ENCODE measurements at regions not wholly inside any gene's neighbourhood (a gene's known extent, or its start where the extent isn't known, plus 50 kb on each side); places are given as distances from the start of the nearest gene placed in this dataset.
A peak's percentile ranks its signal among the peaks of the same experiment; 100 is the strongest.
"Not testable (repeated sequence)": the region's sequence is repeated elsewhere in the genome, so short reads cannot be mapped to it uniquely, and the experiment has no call there.

DNA sequence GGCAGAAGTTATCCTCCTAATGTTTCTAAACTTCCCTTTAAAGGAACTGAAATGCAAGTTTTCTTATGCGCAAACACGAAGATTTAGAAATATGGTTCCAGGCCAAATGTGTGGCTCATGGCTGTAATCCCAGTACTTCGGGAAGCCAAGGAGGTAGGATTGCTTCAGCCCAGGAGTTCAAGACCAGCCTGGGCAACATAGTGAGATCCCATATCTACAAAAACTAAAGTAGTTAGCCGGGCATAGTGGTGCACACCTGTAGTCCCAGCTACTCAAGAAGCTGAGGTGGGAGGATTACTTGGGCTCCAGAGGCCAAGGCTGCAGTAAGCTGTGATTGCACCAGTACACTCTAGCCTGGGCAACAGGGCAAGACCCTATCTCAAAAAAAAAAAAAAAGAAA is 95.8 kb upstream of the SCAF8 start:
- ATAC-seq, result no peak

- ATAC-seq, result no peak
These were observed 94.8 kb upstream of the SCAF8 start for GRCh38 chr6:154638369-154638768.

- ATAC-seq, result not testable (repeated sequence)
These were observed 94.0 kb upstream of the SCAF8 start for GRCh38 chr6:154639196-154639595.

- no peak for ATAC-seq
These were observed 84.9 kb upstream of the SCAF8 start for GRCh38 chr6:154648188-154648887.

DNA sequence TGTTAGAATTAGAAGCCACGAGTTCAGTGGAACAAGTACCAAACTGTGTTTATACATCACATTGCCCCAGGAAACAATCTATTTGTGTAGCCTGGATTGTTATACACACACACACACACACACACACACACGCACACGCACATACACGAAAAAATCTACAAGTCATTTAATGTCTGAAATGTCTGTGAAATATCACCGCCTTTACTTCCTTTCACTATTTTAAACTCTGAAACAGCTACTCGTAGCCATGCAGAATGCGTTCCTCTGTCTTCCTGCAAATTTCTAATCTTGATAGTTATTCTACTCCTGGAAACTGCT is 84.4 kb upstream of the SCAF8 start:
- ATAC-seq, result no peak

DNA sequence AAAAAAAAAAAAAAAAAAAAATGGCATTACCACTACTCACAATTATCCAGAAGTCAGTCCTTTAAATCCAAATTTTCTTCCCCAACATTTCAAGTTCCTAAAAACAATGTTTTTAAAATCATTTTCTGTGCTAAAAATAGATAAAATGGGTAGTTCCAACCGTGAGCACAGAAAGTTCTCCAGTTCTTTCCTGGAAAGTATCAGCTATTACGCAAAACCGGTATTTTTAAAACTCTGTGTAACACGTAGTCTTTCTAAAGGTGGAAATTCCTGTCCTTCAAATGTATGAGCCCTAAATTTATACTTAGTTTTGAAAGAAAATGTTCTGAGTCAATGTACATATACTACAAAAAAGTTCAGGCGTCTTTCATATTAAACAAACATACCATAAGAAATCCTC is 83.5 kb upstream of the SCAF8 start:
- ATAC-seq, result peak; percentile 18

DNA sequence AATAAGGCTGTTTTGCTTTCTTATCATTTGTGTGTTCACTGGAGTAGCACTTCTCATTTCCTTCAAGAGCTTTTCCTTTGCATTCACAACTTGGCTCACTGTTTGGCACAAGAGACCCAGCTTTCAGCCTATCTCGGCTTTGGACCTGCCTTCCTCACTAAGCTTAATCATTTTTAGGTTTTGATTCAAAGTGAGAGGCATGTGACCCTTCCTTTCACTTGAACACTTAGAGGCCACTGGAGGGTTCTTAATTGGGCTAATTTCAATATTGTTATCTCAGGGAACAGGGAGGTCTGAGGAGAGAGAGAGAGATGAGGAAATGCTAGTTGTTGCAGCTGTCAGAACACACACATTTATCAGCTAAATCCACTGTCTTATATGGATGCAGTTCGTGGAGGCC is 82.9 kb upstream of the SCAF8 start:
- no peak for ATAC-seq

DNA sequence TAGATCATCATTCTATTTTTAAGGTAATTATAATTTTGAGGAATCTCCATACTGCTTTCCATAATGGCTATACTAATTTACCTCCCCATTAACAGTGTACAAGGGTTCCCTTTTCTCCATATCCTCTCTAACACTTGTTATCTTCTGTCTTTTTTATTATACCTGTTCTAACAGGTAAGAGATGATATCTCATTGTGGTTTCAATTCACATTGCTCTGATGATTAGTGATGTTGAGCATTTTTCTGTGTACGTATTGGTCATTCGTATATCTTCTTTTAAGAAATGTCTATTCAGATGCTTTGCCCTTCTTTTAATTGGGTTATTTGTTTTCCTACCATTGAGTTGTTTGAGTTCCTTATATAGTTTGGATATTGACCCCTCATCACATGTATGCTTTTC is 81.6 kb upstream of the SCAF8 start:
- ATAC-seq, result no peak

DNA sequence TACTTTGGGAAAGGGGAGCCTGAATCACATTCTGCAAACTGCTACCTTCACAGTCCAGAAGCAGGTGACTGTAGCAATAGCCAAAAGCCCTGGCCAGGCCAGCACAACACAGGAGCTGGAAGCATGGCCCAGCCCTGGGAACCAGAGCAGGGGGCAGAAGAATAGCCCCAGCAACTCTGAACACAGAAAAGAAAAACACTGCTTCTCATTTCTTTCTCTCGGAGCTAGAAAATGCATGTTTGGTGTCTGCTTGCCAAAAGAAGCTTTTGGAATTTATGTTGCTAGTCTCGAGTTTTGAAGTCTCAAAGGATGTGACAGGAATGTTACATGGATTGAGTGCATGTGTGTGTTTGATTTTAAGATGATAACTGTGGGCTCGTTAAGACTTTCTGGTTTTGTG is 79.8 kb upstream of the SCAF8 start:
- no peak for ATAC-seq

GRCh38 chr6:154653853-154654252 is 79.4 kb upstream of the SCAF8 start:
- ATAC-seq, result peak; percentile 95

GRCh38 chr6:154656660-154657059 is 76.6 kb upstream of the SCAF8 start:
- ATAC-seq, result no peak

DNA sequence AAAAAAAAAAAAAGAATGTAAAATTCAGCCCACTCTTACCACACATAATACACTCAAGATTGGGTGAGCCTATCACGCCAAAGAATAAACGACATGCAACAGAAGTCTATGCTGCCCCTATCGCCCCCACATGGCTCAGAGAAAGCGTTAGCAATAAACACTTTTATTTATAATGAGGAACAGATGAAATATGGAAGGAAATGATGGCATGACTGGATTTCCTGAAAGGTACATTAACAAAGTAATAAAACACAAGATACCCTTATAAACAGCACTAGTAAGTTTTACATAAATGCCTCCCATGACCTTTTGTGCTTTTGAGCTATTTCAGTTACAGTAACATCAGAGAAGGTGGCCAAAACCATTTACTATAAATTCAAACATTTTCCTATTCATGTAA is 71.4 kb upstream of the SCAF8 start:
- no peak for ATAC-seq

- no peak for ATAC-seq
These were observed 68.9 kb upstream of the SCAF8 start for GRCh38 chr6:154664287-154664686.

- ATAC-seq, result no peak
These were observed 65.1 kb upstream of the SCAF8 start for GRCh38 chr6:154668156-154668555.

- no peak for ATAC-seq
These were observed 61.1 kb upstream of the SCAF8 start for GRCh38 chr6:154672086-154672485.

- no peak for ATAC-seq
These were observed 59.3 kb upstream of the SCAF8 start for GRCh38 chr6:154673919-154674318.

DNA sequence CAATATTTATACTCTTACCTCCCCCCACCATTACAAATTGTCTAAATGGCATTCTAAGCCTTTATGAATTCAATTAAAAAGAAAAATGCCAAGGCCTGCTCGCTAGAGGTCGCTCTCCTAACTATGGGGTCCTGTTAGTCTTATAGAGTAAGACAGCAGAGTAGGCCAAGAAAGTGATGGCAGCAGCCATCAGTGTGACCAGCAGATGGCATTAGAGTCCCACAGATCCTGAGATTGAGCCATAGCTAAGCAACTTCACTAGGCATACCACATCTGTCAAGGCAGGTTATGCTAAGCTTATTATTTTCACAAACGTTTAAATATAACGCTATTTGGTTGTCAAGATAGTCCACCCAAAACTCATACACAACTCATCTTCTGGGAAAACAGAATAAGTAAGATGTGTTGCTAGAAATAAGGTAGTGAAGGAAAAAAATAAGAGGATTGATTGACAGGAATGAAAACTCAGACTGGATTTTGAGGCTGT is 57.6 kb upstream of the SCAF8 start:
- peak; percentile 100 for ATAC-seq

DNA sequence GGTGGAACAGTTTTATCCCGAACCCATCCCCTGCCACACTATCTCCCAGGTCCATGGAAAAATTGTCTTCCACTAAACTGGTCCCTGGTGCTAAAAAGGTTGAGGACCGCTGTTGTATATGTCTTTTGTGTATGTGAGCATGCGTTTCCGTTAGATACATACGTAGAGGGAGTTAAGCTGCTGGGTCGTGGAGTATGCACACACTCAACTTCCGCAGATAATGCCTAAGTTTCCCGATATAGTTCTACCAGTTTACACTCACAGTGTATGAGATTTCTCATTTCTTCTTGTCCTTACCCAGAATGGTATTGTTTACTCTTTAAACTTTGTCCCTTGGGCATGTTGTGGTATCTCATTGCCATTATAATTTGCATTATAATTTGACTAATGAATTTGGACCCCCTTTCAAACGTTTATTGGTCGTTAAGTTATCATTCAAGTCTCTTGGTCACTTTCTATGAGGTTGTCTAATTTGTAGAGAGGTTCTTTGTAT is 50.5 kb upstream of the SCAF8 start:
- ATAC-seq, result no peak
